ENCODE measurements at regions not wholly inside any gene's neighbourhood (a gene's known extent, or its start where the extent isn't known, plus 50 kb on each side); places are given as distances from the start of the nearest gene placed in this dataset.

DNA sequence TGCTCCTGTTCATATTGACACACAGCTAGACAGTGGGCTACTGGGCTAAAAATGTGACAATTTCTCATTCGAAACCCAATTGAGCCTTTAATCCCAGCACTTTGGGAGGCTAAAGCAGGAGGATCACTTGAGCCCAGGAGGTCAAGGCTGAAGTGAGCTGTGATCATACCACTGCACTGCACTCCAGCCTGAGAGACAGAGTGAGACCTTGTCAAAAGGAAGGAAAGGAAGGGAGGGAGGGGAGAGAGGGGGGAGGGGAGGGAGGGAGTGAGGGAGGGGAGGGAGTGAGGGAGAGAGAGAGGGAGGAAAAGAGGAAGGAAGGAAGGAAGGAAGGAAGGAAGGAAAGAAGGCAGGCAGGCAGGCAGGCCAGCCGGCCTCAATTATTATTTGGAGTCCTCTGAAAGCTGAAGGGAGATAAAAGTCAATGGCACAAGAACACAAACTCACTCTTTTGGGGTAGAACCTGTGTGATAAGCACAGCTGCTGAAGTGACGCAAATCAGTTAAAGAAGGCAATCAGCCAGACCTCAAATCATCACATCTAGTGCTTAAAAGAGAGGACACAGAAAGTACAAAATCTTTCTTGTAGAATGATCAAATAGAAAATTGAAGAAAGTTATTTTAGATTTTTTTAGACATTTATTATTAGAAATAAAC lies 98.1 kb downstream of the CCDC71L start:
- DNase-seq (no peak), ATAC-seq (no peak)
- Mint-ChIP-seq H3K27me3 (ENCODE audit: low read depth in 2 of 2) (peaks cover 13 to 24% of the 10 kb centered on the region in 2 donors), H3K36me3 (no peaks in the 10 kb centered on the region), H3K9me3 (no peaks in the 10 kb centered on the region), H3K4me1 (no peaks in the 10 kb centered on the region), H3K4me3 (no peak overlapping the region), H3K27ac (no peak overlapping the region)
- Histone ChIP-seq H3K27me3 (ENCODE audit: control insufficient read depth, insufficient read depth, low read length) (no peaks in the 10 kb centered on the region), H3K4me1 (ENCODE audit: control insufficient read depth, insufficient read depth, low read length) (no peaks in the 10 kb centered on the region), H3K9me3 (ENCODE audit: control insufficient read depth, insufficient read depth, low read length) (no peaks in the 10 kb centered on the region), H3K27ac (ENCODE audit: low read length) (no peak overlapping the region), H3K4me3 (ENCODE audit: low read length) (no peak overlapping the region), H3K36me3 (ENCODE audit: control insufficient read depth, insufficient read depth, low read length) (no peaks in the 10 kb centered on the region)
- intact Hi-C loops (cut with micrococcal nuclease) = no loop called here
- TF ChIP-seq CTCF (IDR thresholded peaks at IDR 0.05) = no peak
- WGBS (ENCODE audit: insufficient coverage) = 69% methylated on average over 2 of the region's 3 CpGs

- WGBS (ENCODE audit: insufficient coverage) = 75% methylated on average over 3 of the region's 4 CpGs
- intact Hi-C loops (cut with micrococcal nuclease) = no loop called here
- Mint-ChIP-seq H3K4me3 (no peak overlapping the region), H3K36me3 (no peaks in the 10 kb centered on the region), H3K27me3 (ENCODE audit: low read depth in 2 of 2) (peaks cover 12 to 25% of the 10 kb centered on the region in 2 donors), H3K9me3 (no peaks in the 10 kb centered on the region), H3K4me1 (no peaks in the 10 kb centered on the region), H3K27ac (no peak overlapping the region)
- Histone ChIP-seq H3K4me1 (ENCODE audit: control insufficient read depth, insufficient read depth, low read length) (no peaks in the 10 kb centered on the region), H3K36me3 (ENCODE audit: control insufficient read depth, insufficient read depth, low read length) (no peaks in the 10 kb centered on the region), H3K4me3 (ENCODE audit: low read length) (no peak overlapping the region), H3K27me3 (ENCODE audit: control insufficient read depth, insufficient read depth, low read length) (no peaks in the 10 kb centered on the region), H3K27ac (ENCODE audit: low read length) (no peak overlapping the region), H3K9me3 (ENCODE audit: control insufficient read depth, insufficient read depth, low read length) (no peaks in the 10 kb centered on the region)
- DNase-seq = no peak
- no peak for TF ChIP-seq CTCF (IDR thresholded peaks at IDR 0.05)
- ATAC-seq = no peak
Observed at GRCh38 chr7:106561666-106562411, 99.1 kb downstream of the CCDC71L start.

DNA sequence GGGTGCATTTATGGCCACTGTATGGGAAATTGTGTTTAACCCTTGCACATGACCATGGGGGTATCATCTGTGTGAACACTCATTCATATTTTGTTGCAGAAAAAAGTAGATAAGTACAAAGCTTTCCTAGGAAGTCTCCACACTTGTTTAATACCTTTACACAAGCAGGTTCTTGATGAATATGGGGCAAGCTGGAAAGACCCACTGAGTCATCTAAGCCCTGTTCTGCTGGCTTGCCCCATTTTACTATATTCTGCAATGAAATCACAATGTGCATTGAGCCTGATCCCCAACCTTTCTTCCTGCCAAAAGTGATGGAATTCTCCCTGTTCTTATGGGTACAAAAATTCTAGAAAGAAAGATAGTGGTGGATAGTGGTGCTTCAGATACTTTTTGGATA lies 99.8 kb downstream of the CCDC71L start:
- Mint-ChIP-seq H3K4me3 (no peak overlapping the region), H3K27me3 (ENCODE audit: low read depth in 2 of 2) (peaks cover 11 to 25% of the 10 kb centered on the region in 2 donors), H3K36me3 (no peaks in the 10 kb centered on the region), H3K4me1 (no peaks in the 10 kb centered on the region), H3K9me3 (no peaks in the 10 kb centered on the region), H3K27ac (no peak overlapping the region)
- no peak overlapping the region for H3K4me3 ChIP-seq (ENCODE audit: low read length)
- H3K27ac ChIP-seq (ENCODE audit: low read length) = no peak overlapping the region
- no peak for ATAC-seq
- no peak for DNase-seq
- intact Hi-C loops (cut with micrococcal nuclease) = no loop called here
- H3K36me3 ChIP-seq (ENCODE audit: control insufficient read depth, insufficient read depth, low read length) = no peaks in the 10 kb centered on the region
- no peaks in the 10 kb centered on the region for H3K9me3 ChIP-seq (ENCODE audit: control insufficient read depth, insufficient read depth, low read length)
- no peak for TF ChIP-seq CTCF (IDR thresholded peaks at IDR 0.05)
- no peaks in the 10 kb centered on the region for H3K4me1 ChIP-seq (ENCODE audit: control insufficient read depth, insufficient read depth, low read length)
- H3K27me3 ChIP-seq (ENCODE audit: control insufficient read depth, insufficient read depth, low read length) = no peaks in the 10 kb centered on the region
